ENCODE measurements at regions not wholly inside any gene's neighbourhood (a gene's known extent, or its start where the extent isn't known, plus 50 kb on each side); places are given as distances from the start of the nearest gene placed in this dataset.
"Not testable (repeated sequence)": the region's sequence is repeated elsewhere in the genome, so short reads cannot be mapped to it uniquely, and the experiment has no call there.

DNA sequence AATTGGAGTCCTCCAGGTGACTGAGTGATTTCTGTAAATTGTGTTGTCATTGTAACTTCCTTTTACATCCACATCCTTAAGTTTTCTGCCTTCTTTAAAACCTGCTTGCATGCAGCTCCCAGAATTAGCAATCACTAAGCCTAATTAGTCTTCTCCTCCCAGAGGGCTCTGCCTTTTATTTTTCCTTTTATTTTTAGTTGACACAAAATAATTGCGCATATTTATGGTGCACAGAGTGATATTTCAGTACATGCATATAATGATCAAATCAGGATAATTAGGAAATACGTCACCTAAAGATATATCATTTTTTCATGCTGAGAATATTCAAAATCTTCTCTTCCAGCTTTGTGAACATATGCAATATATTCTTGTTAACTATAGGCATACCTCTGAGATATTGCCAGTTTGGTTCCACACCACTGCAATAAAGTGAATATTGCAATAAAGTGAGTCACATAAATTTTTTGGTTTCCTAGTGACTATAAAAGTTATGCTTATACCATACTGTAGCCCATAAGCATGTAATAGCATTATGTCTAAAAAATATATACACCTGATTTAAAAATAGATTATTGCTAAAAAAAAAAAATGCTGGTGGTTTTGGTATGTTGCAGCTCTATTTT, 210.5 kb downstream of the BCL2L11 start:
- not testable (repeated sequence) for H3K36me3 Mint-ChIP-seq (ENCODE audit: low read depth); H3K27ac ChIP-seq (ENCODE audit: low read depth, low read length); DNase-seq; H3K4me3 ChIP-seq (ENCODE audit: low read length); H3K4me1 ChIP-seq (ENCODE audit: control insufficient read depth, insufficient read depth, low read length); H3K9me3 ChIP-seq (ENCODE audit: control insufficient read depth, low read length); H3K4me3 Mint-ChIP-seq; H3K36me3 ChIP-seq (ENCODE audit: control insufficient read depth, insufficient read depth, low read length); H3K27me3 ChIP-seq (ENCODE audit: control insufficient read depth, insufficient read depth, low read length, poor library complexity, severe bottlenecking); H3K4me1 Mint-ChIP-seq; H3K27me3 Mint-ChIP-seq (ENCODE audit: insufficient read depth); H3K9ac ChIP-seq (ENCODE audit: extremely low read depth, low read length, poor library complexity, severe bottlenecking); H3K27ac Mint-ChIP-seq; H3K9me3 Mint-ChIP-seq
- WGBS, 2 experiments (ENCODE audit: insufficient coverage in 1 of 2, insufficient read length in 1 of 2) = no CpG with 5 or more reads among the region's 2 CpGs

DNA sequence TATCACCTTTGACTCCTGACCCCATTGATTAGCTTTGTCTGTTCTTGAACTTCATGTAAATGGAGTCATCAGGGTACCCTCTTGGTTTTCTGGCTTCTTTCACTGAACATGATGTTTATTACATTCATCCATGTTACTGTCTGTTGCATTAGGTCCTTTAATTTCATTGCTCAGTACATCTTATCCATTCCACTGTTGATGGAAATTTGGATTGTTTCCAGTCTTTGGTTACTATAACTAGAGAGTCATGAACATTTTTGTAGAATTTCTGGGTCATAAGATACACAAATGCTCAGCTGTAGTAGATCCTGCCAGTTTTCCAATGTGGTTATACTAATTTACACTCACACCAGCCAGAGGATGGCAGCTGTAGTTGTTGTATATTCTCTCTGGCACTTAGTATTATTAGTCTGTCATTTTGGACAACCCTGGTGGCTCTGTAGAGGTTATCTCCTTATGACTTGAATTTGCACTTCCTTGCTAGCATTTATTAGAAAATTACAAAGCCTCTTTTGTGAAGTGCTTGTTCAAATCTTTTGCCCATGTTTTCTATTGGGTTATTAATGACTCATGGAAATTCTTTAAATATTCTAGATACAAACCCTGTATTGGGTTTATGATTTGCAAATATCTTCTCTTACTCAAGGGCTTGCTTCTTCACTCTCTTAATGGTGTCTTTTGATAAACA, 214.7 kb downstream of the BCL2L11 start:
- not testable (repeated sequence) for H3K27me3 Mint-ChIP-seq (ENCODE audit: insufficient read depth); H3K9me3 Mint-ChIP-seq; H3K27ac Mint-ChIP-seq; H3K36me3 Mint-ChIP-seq (ENCODE audit: low read depth); H3K4me3 ChIP-seq (ENCODE audit: low read length); DNase-seq; H3K4me1 Mint-ChIP-seq; H3K9ac ChIP-seq (ENCODE audit: extremely low read depth, low read length, poor library complexity, severe bottlenecking); H3K36me3 ChIP-seq (ENCODE audit: control insufficient read depth, insufficient read depth, low read length); H3K4me3 Mint-ChIP-seq; H3K27ac ChIP-seq (ENCODE audit: low read depth, low read length); H3K9me3 ChIP-seq (ENCODE audit: control insufficient read depth, low read length); H3K4me1 ChIP-seq (ENCODE audit: control insufficient read depth, insufficient read depth, low read length); H3K27me3 ChIP-seq (ENCODE audit: control insufficient read depth, insufficient read depth, low read length, poor library complexity, severe bottlenecking)

DNA sequence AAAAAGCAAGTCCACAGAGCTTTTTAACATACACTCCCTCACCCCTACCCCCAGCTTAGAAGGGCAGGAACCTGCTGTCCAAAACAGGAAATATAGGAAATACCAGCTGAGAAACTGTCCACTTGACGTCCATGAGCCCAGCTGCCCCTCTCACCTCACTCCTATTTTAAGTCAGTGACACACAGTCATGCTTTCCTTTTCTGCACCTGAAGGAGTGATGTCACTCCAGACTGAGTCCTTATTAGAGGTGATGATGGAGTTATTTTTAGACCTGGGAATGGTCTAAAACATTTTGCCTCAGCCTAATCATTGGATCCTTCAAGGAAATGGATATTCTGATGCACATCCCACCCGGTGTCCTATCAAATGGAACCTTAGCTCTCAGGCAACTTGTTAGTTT, 217.8 kb downstream of the BCL2L11 start:
- H3K36me3 ChIP-seq (ENCODE audit: control insufficient read depth, insufficient read depth, low read length); H3K4me1 Mint-ChIP-seq: not testable (repeated sequence)

DNA sequence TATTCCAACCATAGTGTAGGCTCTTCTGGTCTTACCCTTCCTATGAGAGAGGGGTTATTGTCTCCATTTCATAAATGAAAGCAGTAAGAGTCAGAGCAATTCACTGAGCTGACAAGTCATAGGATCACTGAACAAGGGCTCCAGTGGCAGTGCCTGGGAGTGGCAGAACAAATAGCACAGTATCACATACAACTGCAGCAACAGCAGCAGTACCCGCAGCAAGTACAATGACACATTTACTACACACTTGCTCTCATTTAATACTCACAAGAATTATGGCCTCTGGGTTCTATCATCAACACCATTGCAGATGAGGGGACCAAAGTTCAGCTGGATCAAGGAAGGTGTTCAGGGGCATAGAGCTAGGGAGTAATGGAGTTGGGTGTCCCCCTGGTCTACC, 218.8 kb downstream of the BCL2L11 start:
- not testable (repeated sequence) for H3K4me1 Mint-ChIP-seq; H3K4me3 Mint-ChIP-seq; H3K4me1 ChIP-seq (ENCODE audit: control insufficient read depth, insufficient read depth, low read length); H3K36me3 ChIP-seq (ENCODE audit: control insufficient read depth, insufficient read depth, low read length); H3K9ac ChIP-seq (ENCODE audit: extremely low read depth, low read length, poor library complexity, severe bottlenecking); H3K27me3 Mint-ChIP-seq (ENCODE audit: insufficient read depth); H3K36me3 Mint-ChIP-seq (ENCODE audit: low read depth); H3K4me3 ChIP-seq (ENCODE audit: low read length); H3K9me3 ChIP-seq (ENCODE audit: control insufficient read depth, low read length); H3K9me3 Mint-ChIP-seq; H3K27ac Mint-ChIP-seq; H3K27ac ChIP-seq (ENCODE audit: low read depth, low read length); DNase-seq; H3K27me3 ChIP-seq (ENCODE audit: control insufficient read depth, insufficient read depth, low read length, poor library complexity, severe bottlenecking)
- no CpG with 5 or more reads among the region's 1 CpG for WGBS, 2 experiments (ENCODE audit: insufficient coverage in 1 of 2, insufficient read length in 1 of 2)

More for the DNA sequence above, 217.8 kb downstream of the BCL2L11 start:
- not testable (repeated sequence) for H3K27ac Mint-ChIP-seq; H3K27ac ChIP-seq (ENCODE audit: low read depth, low read length); H3K9me3 ChIP-seq (ENCODE audit: control insufficient read depth, low read length); H3K36me3 Mint-ChIP-seq (ENCODE audit: low read depth); H3K4me1 ChIP-seq (ENCODE audit: control insufficient read depth, insufficient read depth, low read length); DNase-seq; H3K4me3 ChIP-seq (ENCODE audit: low read length); H3K9me3 Mint-ChIP-seq; H3K27me3 Mint-ChIP-seq (ENCODE audit: insufficient read depth); H3K4me3 Mint-ChIP-seq; H3K27me3 ChIP-seq (ENCODE audit: control insufficient read depth, insufficient read depth, low read length, poor library complexity, severe bottlenecking); H3K9ac ChIP-seq (ENCODE audit: extremely low read depth, low read length, poor library complexity, severe bottlenecking)
- no CpG with 5 or more reads among the region's 2 CpGs for WGBS, 2 experiments (ENCODE audit: insufficient coverage in 1 of 2, insufficient read length in 1 of 2)

DNA sequence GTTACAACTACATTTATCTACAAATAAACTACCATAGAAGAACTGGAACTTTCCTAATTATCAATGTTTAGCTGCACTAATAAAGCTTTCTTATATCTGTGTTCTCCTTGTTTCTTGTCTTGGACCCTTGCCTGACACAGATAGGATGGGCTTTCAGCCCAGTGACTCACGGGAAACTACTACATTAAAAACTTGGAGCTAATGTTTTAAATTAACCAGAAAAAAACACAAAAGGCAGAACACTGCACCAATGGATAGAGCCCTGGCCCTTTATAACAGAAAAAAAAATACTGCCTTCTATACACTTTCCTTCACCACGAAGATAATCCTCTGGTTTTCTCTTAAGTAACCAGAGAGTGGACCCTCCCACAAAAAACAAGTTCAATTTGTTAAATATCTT, 223.9 kb downstream of the BCL2L11 start:
- WGBS, 2 experiments (ENCODE audit: insufficient coverage in 1 of 2, insufficient read length in 1 of 2) = 100% methylated on average over 2 of the region's 2 CpGs; no CpG with 5 or more reads in 1 of the 2 experiments
- not testable (repeated sequence) for H3K4me1 Mint-ChIP-seq; H3K9ac ChIP-seq (ENCODE audit: extremely low read depth, low read length, poor library complexity, severe bottlenecking); H3K4me3 ChIP-seq (ENCODE audit: low read length); DNase-seq; H3K27ac ChIP-seq (ENCODE audit: low read depth, low read length); H3K27ac Mint-ChIP-seq; H3K27me3 ChIP-seq (ENCODE audit: control insufficient read depth, insufficient read depth, low read length, poor library complexity, severe bottlenecking); H3K27me3 Mint-ChIP-seq (ENCODE audit: insufficient read depth); H3K9me3 Mint-ChIP-seq; H3K4me1 ChIP-seq (ENCODE audit: control insufficient read depth, insufficient read depth, low read length); H3K9me3 ChIP-seq (ENCODE audit: control insufficient read depth, low read length); H3K36me3 Mint-ChIP-seq (ENCODE audit: low read depth); H3K4me3 Mint-ChIP-seq; H3K36me3 ChIP-seq (ENCODE audit: control insufficient read depth, insufficient read depth, low read length)

DNA sequence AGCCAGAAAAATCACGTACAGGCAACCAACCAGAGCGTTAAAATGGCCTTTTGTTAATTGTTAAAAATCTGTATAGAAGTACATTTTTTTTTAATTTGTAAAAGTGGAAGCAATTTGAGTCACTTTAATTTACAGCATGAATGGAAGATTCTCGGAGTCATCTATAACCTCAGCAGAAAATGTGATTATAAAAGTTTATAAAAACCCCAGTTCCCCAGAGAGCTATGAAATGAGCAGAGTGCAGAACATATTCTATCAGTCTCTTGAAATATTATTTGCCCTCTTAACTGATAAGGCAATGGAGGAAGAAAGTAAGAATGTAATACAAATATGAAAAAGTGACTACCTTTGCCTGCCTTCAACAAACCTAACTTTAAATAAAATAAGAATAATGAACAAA, 224.7 kb downstream of the BCL2L11 start:
- not testable (repeated sequence) for H3K9ac ChIP-seq (ENCODE audit: extremely low read depth, low read length, poor library complexity, severe bottlenecking); H3K36me3 ChIP-seq (ENCODE audit: control insufficient read depth, insufficient read depth, low read length); H3K27me3 ChIP-seq (ENCODE audit: control insufficient read depth, insufficient read depth, low read length, poor library complexity, severe bottlenecking); DNase-seq; H3K4me3 ChIP-seq (ENCODE audit: low read length); H3K36me3 Mint-ChIP-seq (ENCODE audit: low read depth); H3K4me1 ChIP-seq (ENCODE audit: control insufficient read depth, insufficient read depth, low read length); H3K27me3 Mint-ChIP-seq (ENCODE audit: insufficient read depth); H3K4me1 Mint-ChIP-seq; H3K9me3 Mint-ChIP-seq; H3K4me3 Mint-ChIP-seq; H3K27ac Mint-ChIP-seq; H3K27ac ChIP-seq (ENCODE audit: low read depth, low read length); H3K9me3 ChIP-seq (ENCODE audit: control insufficient read depth, low read length)
- WGBS, 2 experiments (ENCODE audit: insufficient coverage in 1 of 2, insufficient read length in 1 of 2) = no CpG with 5 or more reads among the region's 3 CpGs
